Activated CD4-positive, alpha-beta T cell treated with anti-CD3 and anti-CD28 coated beads, Interleukin-2, amount 50 U/mL, for 48 hours (primary cell): ENCODE measurements at regions not wholly inside any gene's neighbourhood (a gene's known extent, or its start where the extent isn't known, plus 50 kb on each side); places are given as distances from the start of the nearest gene placed in this dataset.

ENCODE experiments used
- DNase-seq, 2 experiments: peaks; one replicate each; pipeline ENCODE4 v3.0.0-alpha.2; 2020

GRCh38 chrX:139106069-139106468 is 394.6 kb upstream of the FGF13 start:
- no peak for DNase-seq

GRCh38 chrX:139094671-139095592 is 383.4 kb upstream of the FGF13 start:
- no peak for DNase-seq

GRCh38 chrX:139093201-139093600 is 381.7 kb upstream of the FGF13 start:
- DNase-seq, result no peak

GRCh38 chrX:139091878-139092277 is 380.4 kb upstream of the FGF13 start:
- no peak for DNase-seq

GRCh38 chrX:139091066-139091465 is 379.5 kb upstream of the FGF13 start:
- DNase-seq, result no peak

- DNase-seq, result no peak
Observed at GRCh38 chrX:139086246-139086645, 374.7 kb upstream of the FGF13 start.

GRCh38 chrX:139085404-139085803 is 373.9 kb upstream of the FGF13 start:
- DNase-seq, result no peak

- DNase-seq, result no peak
Observed at GRCh38 chrX:139083191-139083590, 371.7 kb upstream of the FGF13 start.

GRCh38 chrX:139081965-139082364 is 370.4 kb upstream of the FGF13 start:
- DNase-seq, result no peak

- no peak for DNase-seq
Observed at GRCh38 chrX:139079789-139080188, 368.3 kb upstream of the FGF13 start.

- no peak for DNase-seq
Observed at GRCh38 chrX:139078761-139079280, 367.3 kb upstream of the FGF13 start.

GRCh38 chrX:139078342-139078741 is 366.8 kb upstream of the FGF13 start:
- no peak for DNase-seq

GRCh38 chrX:139077281-139078250 is 366.0 kb upstream of the FGF13 start:
- DNase-seq, result no peak

GRCh38 chrX:139063364-139063763 is 351.8 kb upstream of the FGF13 start:
- no peak for DNase-seq

- DNase-seq, result no peak
Observed at GRCh38 chrX:139058831-139059495, 347.4 kb upstream of the FGF13 start.

GRCh38 chrX:139052461-139052860 is 340.9 kb upstream of the FGF13 start:
- no peak for DNase-seq

- DNase-seq, result no peak
Observed at GRCh38 chrX:139049465-139049864, 337.9 kb upstream of the FGF13 start.

GRCh38 chrX:139044680-139045079 is 333.2 kb upstream of the FGF13 start:
- no peak for DNase-seq

- no peak for DNase-seq
Observed at GRCh38 chrX:139039041-139039440, 327.5 kb upstream of the FGF13 start.

GRCh38 chrX:139026811-139027210 is 315.3 kb upstream of the FGF13 start:
- DNase-seq, result no peak

- DNase-seq, result no peak
Observed at GRCh38 chrX:139026406-139026805, 314.9 kb upstream of the FGF13 start.

GRCh38 chrX:139025816-139026215 is 314.3 kb upstream of the FGF13 start:
- no peak for DNase-seq

GRCh38 chrX:139023531-139023930 is 312.0 kb upstream of the FGF13 start:
- no peak for DNase-seq
